Endothelial cell of umbilical vein (primary cell): ENCODE measurements at regions not wholly inside any gene's neighbourhood (a gene's known extent, or its start where the extent isn't known, plus 50 kb on each side); places are given as distances from the start of the nearest gene placed in this dataset.

Experiments used
- BruUV-seq: library from RNA; stranded (reverse); fragments of 400-500 nt; replicated peaks from 2 replicates; lab custom pipeline; 2021; lab: Mats Ljungman, UMichigan
- CTCF ChIA-PET: fragments of 300-600, 350-600 bp; sonication (Branson Sonifier 250); formaldehyde crosslinking; loops from one replicate; lab custom pipeline; 2021; ENCODE audit warnings: antibody characterized with exemption, inconsistent platforms; lab: Charles Lee
- POLR2A ChIA-PET: fragments of 300-600, 350-600 bp; sonication (Branson Sonifier 250); formaldehyde crosslinking; loops from one replicate; lab custom pipeline; 2021; ENCODE audit warnings: antibody characterized with exemption, inconsistent platforms; lab: Charles Lee
- DNase-seq: peaks from one replicate; pipeline ENCODE4 v3.0.0-alpha.2; 2011; ENCODE audit warnings: low read depth, low spot score
- FAIRE-seq: peaks from 2 replicates; lab custom pipeline; 2011; peaks lifted over from hg19 to GRCh38; lab: Jason Lieb, UNC
- H2AFZ ChIP-seq: 2 replicates; pipeline ENCODE4 v1.6.0; 2012; ENCODE audit warnings: low read depth, low read length, control low read depth, inconsistent platforms
- H3K27ac ChIP-seq: 2 replicates; pipeline ENCODE4 v1.5.1; 2011; ENCODE audit warnings: low read depth, mild to moderate bottlenecking, control low read depth, low read length, moderate library complexity; ENCODE audit not compliant: insufficient read depth
- H3K27me3 ChIP-seq, 2 experiments: 2 replicates each; pipeline versions ENCODE4 v1.6.0 to v1.6.1; 2011; ENCODE audit warnings: low read length in 2 of 2, mixed read lengths in 1 of 2; ENCODE audit not compliant: control insufficient read depth in 2 of 2, insufficient read depth in 2 of 2
- H3K36me3 ChIP-seq, 2 experiments: 2 replicates in 1 of 2; 3 replicates in 1 of 2; pipeline ENCODE4 v1.5.1; 2011; ENCODE audit warnings: low read length in 2 of 2, mild to moderate bottlenecking in 1 of 2, moderate library complexity in 1 of 2; ENCODE audit not compliant: control insufficient read depth in 2 of 2, insufficient read depth in 2 of 2; ENCODE audit errors: extremely low read depth in 1 of 2
- H3K4me1 ChIP-seq: 3 replicates; pipeline ENCODE4 v1.5.1; 2011; ENCODE audit warnings: mild to moderate bottlenecking, low read length; ENCODE audit not compliant: control insufficient read depth, insufficient read depth; ENCODE audit errors: extremely low read depth
- H3K4me2 ChIP-seq: 2 replicates; pipeline ENCODE4 v1.6.1; 2011; ENCODE audit warnings: low read length, control low read depth, mixed read lengths; ENCODE audit not compliant: insufficient read depth
- H3K4me3 ChIP-seq, 3 experiments: fragments of 200-600 bp in 1 of 3; sonication (generic), shearing (Covaris generic) in 1 of 3; replicated peaks in 1 of 3; 2 replicates each; pipeline ENCODE4 v1.5.1; 2011 to 2016; ENCODE audit warnings: control low read depth in 3 of 3, low read length in 3 of 3, mild to moderate bottlenecking in 2 of 3, inconsistent platforms in 1 of 3, low read depth in 1 of 3, moderate library complexity in 1 of 3; ENCODE audit not compliant: insufficient read depth in 1 of 3
- H3K79me2 ChIP-seq: 2 replicates; pipeline ENCODE4 v1.6.0; 2012; ENCODE audit warnings: low read length, inconsistent platforms; ENCODE audit not compliant: control insufficient read depth, insufficient read depth
- H3K9ac ChIP-seq: replicated peaks from 2 replicates; pipeline ENCODE3; 2011; ENCODE audit warnings: low read length, control low read depth; ENCODE audit not compliant: insufficient read depth; ENCODE audit errors: extremely low read depth
- H3K9me1 ChIP-seq: replicated peaks from 3 replicates; pipeline ENCODE4 v1.6.0; 2011; ENCODE audit warnings: mild to moderate bottlenecking, low read length; ENCODE audit not compliant: control insufficient read depth, insufficient read depth; ENCODE audit errors: extremely low read depth
- H3K9me3 ChIP-seq: replicated peaks from 2 replicates; pipeline ENCODE4 v1.5.1; 2012; ENCODE audit warnings: low read length, inconsistent platforms; ENCODE audit not compliant: control insufficient read depth, insufficient read depth
- H4K20me1 ChIP-seq: replicated peaks from 2 replicates; pipeline ENCODE3; 2011; ENCODE audit warnings: mild to moderate bottlenecking, low read length; ENCODE audit not compliant: control insufficient read depth, insufficient read depth; ENCODE audit errors: extremely low read depth
- EZH2 ChIP-seq: IDR thresholded peaks from 2 replicates; pipeline ENCODE4 v1.6.1; 2012; ENCODE audit warnings: borderline replicate concordance, low read depth, mild to moderate bottlenecking, moderate library complexity, low read length, inconsistent platforms; ENCODE audit not compliant: severe bottlenecking
- FOS ChIP-seq: IDR thresholded peaks from 2 replicates; pipeline ENCODE4 v1.6.1; 2011; ENCODE audit warnings: mild to moderate bottlenecking, low read length, moderate library complexity, borderline replicate concordance; ENCODE audit not compliant: insufficient read depth
- JUN ChIP-seq: IDR thresholded peaks from 2 replicates; pipeline ENCODE4 v1.6.1; 2011; ENCODE audit warnings: borderline replicate concordance, low read depth; ENCODE audit not compliant: insufficient read length, insufficient read depth
- POLR2A ChIP-seq: IDR thresholded peaks from 2 replicates; pipeline ENCODE4 v1.6.1; 2012; ENCODE audit warnings: low read depth, mild to moderate bottlenecking, control low read depth, low read length
- POLR2AphosphoS5 ChIP-seq: IDR thresholded peaks from 2 replicates; pipeline ENCODE4 v1.6.1; 2012; ENCODE audit warnings: low read depth, mild to moderate bottlenecking, control low read depth, low read length, moderate library complexity; ENCODE audit not compliant: insufficient read depth
- dilution Hi-C: fragments of 300-500 bp; cut with MboI; formaldehyde crosslinking; loops from one replicate; pipeline ENCODE4 v1.15.0; 2019; ENCODE audit warnings: low sequenced_read_pairs; ENCODE audit not compliant: extremely low pct_ligation_motif_present
- intact Hi-C: fragments of 100-400 bp; cut with micrococcal nuclease; formaldehyde crosslinking; loops from one replicate; pipeline ENCODE4 v1.10.0; 2022
- TF ChIP-seq, protein P1 (sequence below), 2 donors: IDR thresholded peaks; 1 replicate in 1 of 2; 2 replicates in 1 of 2; pipeline ENCODE4 v1.5.1; 2011; ENCODE audit warnings: low read length in 2 of 2, mild to moderate bottlenecking in 2 of 2, moderate library complexity in 2 of 2, control low read depth in 1 of 2, inconsistent platforms in 1 of 2, low read depth in 1 of 2; ENCODE audit not compliant: insufficient read depth in 1 of 2; ENCODE audit errors: extremely low read depth in 1 of 2
- TF ChIP-seq, protein P2 (sequence below): IDR thresholded peaks from 2 replicates; pipeline ENCODE4 v1.6.1; 2011; ENCODE audit not compliant: insufficient read depth, insufficient read length

DNA sequence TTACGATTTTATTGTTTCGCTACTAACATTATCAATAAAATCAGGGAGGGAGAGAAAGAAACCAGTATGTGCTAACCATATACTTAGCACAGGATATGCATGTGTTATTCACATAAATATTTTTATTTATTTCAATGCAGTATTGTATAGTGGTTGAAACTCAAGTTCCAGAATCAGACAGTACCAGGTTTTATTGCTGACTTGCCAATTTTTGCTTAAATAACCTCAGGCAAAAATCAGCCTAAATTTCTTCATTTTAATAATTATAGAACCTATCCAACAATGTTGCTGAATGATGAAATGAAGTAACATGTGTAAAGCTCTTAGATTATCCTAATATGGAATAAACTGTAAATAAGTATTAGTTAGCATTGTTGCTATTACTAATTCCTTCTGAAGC, 61.4 kb upstream of the LRRC7 start:
- Histone ChIP-seq H3K79me2 (no peaks in the 10 kb centered on the region), H3K9me3 (no peaks in the 10 kb centered on the region), H3K27ac (no peak overlapping the region), H3K9ac (no peak overlapping the region), H3K4me3 (no peak overlapping the region), H3K36me3 (no peaks in the 10 kb centered on the region), H2AFZ (no peak overlapping the region), H3K9me1 (no peaks in the 10 kb centered on the region), H3K27me3 (no peaks in the 10 kb centered on the region), H3K4me2 (no peak overlapping the region), H3K4me1 (no peaks in the 10 kb centered on the region), H4K20me1 (no peaks in the 10 kb centered on the region)
- POLR2A ChIA-PET, result no interaction called here
- CTCF ChIA-PET, result no interaction called here
- no TSS peak for BruUV-seq
- intact Hi-C loops, result no loop called here
- no peak for DNase-seq
- FAIRE-seq, result no peak
- dilution Hi-C loops, result no loop called here
- no peak for TF ChIP-seq POLR2A
- TF ChIP-seq FOS, result no peak
- TF ChIP-seq, protein P1, sequence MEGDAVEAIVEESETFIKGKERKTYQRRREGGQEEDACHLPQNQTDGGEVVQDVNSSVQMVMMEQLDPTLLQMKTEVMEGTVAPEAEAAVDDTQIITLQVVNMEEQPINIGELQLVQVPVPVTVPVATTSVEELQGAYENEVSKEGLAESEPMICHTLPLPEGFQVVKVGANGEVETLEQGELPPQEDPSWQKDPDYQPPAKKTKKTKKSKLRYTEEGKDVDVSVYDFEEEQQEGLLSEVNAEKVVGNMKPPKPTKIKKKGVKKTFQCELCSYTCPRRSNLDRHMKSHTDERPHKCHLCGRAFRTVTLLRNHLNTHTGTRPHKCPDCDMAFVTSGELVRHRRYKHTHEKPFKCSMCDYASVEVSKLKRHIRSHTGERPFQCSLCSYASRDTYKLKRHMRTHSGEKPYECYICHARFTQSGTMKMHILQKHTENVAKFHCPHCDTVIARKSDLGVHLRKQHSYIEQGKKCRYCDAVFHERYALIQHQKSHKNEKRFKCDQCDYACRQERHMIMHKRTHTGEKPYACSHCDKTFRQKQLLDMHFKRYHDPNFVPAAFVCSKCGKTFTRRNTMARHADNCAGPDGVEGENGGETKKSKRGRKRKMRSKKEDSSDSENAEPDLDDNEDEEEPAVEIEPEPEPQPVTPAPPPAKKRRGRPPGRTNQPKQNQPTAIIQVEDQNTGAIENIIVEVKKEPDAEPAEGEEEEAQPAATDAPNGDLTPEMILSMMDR (IDR thresholded peaks at IDR 0.05; ENCODE audit: extremely low read depth in 1 of 2, insufficient read depth in 1 of 2, low read depth in 1 of 2, low read length in 2 of 2), result no peak

DNA sequence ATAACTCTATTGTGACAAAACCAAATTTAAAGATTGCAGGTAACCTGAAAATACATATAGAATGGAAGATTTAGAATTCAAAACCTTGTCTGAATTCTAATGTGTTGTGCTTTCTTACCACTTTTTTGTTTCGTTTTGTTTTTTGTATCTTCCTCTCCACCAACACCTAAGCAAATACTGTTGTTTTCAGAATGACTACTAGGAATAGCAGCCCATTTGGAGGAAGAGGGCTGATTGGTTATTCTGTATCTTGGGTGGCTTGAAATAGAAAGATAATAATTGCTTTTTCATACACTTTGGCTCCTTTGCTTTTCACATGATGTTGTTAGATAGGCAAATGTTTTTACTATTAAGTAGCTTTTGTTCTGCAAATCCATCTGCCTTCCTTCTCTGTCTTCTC, 61.0 kb upstream of the LRRC7 start:
- ChIA-PET POLR2A (no interaction called here), CTCF (no interaction called here)
- Histone ChIP-seq H3K9ac (no peak overlapping the region), H3K4me1 (no peaks in the 10 kb centered on the region), H3K4me2 (no peak overlapping the region), H3K4me3 (no peak overlapping the region), H3K27me3 (no peaks in the 10 kb centered on the region), H3K9me1 (no peaks in the 10 kb centered on the region), H3K9me3 (no peaks in the 10 kb centered on the region), H4K20me1 (no peaks in the 10 kb centered on the region), H2AFZ (no peak overlapping the region), H3K79me2 (no peaks in the 10 kb centered on the region), H3K36me3 (no peaks in the 10 kb centered on the region), H3K27ac (no peak overlapping the region)
- no peak for DNase-seq
- dilution Hi-C loops, result no loop called here
- FAIRE-seq, result no peak
- TF ChIP-seq EZH2, result no peak
- TF ChIP-seq POLR2AphosphoS5, result no peak
- TF ChIP-seq FOS, result no peak
- TF ChIP-seq, protein P1 (IDR thresholded peaks at IDR 0.05; ENCODE audit: extremely low read depth in 1 of 2, insufficient read depth in 1 of 2, low read depth in 1 of 2, low read length in 2 of 2), result no peak
- no peak for TF ChIP-seq POLR2A
- TF ChIP-seq, protein P2, sequence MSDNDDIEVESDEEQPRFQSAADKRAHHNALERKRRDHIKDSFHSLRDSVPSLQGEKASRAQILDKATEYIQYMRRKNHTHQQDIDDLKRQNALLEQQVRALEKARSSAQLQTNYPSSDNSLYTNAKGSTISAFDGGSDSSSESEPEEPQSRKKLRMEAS, result no peak
- no peak for TF ChIP-seq JUN
- BruUV-seq, result no TSS peak
- intact Hi-C loops, result no loop called here
